ENCODE measurements at regions not wholly inside any gene's neighbourhood (a gene's known extent, or its start where the extent isn't known, plus 50 kb on each side); places are given as distances from the start of the nearest gene placed in this dataset.

GRCh38 chr3:59247402-59247841, 197.6 kb upstream of the CFAP20DC start:
- TF ChIP-seq CTCF (IDR thresholded peaks at IDR 0.05; ENCODE audit: low read depth, low read length, missing input control) = no peak
- no peak for TF ChIP-seq GABPA (IDR thresholded peaks at IDR 0.05 in 1 of 2, conservative IDR thresholded peaks at IDR 0.05 in 1 of 2)
- TF ChIP-seq TAF1 (conservative IDR thresholded peaks at IDR 0.05) = no peak
- TF ChIP-seq JUND (IDR thresholded peaks at IDR 0.05) = no peak
- TF ChIP-seq, protein P1, sequence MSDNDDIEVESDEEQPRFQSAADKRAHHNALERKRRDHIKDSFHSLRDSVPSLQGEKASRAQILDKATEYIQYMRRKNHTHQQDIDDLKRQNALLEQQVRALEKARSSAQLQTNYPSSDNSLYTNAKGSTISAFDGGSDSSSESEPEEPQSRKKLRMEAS (IDR thresholded peaks at IDR 0.05) = no peak
- no peak for TF ChIP-seq HNF4A (conservative IDR thresholded peaks at IDR 0.05)
- TF ChIP-seq NR2F2 (IDR thresholded peaks at IDR 0.05) = no peak
- TF ChIP-seq, protein P2, sequence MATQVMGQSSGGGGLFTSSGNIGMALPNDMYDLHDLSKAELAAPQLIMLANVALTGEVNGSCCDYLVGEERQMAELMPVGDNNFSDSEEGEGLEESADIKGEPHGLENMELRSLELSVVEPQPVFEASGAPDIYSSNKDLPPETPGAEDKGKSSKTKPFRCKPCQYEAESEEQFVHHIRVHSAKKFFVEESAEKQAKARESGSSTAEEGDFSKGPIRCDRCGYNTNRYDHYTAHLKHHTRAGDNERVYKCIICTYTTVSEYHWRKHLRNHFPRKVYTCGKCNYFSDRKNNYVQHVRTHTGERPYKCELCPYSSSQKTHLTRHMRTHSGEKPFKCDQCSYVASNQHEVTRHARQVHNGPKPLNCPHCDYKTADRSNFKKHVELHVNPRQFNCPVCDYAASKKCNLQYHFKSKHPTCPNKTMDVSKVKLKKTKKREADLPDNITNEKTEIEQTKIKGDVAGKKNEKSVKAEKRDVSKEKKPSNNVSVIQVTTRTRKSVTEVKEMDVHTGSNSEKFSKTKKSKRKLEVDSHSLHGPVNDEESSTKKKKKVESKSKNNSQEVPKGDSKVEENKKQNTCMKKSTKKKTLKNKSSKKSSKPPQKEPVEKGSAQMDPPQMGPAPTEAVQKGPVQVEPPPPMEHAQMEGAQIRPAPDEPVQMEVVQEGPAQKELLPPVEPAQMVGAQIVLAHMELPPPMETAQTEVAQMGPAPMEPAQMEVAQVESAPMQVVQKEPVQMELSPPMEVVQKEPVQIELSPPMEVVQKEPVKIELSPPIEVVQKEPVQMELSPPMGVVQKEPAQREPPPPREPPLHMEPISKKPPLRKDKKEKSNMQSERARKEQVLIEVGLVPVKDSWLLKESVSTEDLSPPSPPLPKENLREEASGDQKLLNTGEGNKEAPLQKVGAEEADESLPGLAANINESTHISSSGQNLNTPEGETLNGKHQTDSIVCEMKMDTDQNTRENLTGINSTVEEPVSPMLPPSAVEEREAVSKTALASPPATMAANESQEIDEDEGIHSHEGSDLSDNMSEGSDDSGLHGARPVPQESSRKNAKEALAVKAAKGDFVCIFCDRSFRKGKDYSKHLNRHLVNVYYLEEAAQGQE (IDR thresholded peaks at IDR 0.05) = no peak
- no peak for TF ChIP-seq YY1 (IDR thresholded peaks at IDR 0.05)
